Fibroblast of gingiva (primary cell): ENCODE measurements at regions not wholly inside any gene's neighbourhood (a gene's known extent, or its start where the extent isn't known, plus 50 kb on each side); places are given as distances from the start of the nearest gene placed in this dataset.

Experiments used
- DNase-seq: peaks from one replicate; pipeline ENCODE4 v3.0.0-alpha.2; 2011; ENCODE audit warnings: low read depth

DNA sequence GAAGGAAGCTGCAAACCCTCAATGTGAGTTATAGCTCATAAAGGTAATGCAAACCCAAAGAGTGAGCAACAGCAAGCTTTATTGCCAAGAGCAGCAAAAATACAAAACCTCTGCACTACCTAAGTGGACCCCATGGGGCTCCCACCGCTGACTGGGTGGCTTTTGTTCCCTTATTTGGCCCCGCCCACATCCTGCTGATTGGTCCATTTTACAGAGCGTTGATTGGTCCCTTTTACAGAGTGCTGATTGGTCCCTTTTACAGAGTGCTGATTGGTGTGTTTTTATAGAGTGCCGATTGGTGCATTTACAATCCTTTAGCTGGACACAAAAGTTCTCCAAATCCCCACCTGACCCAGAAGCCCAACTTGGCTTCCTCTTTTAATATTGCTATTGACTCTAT, 154.5 kb upstream of the NSMCE3 start:
- no peak for DNase-seq

- no peak for DNase-seq
Observed at GRCh38 chr15:29422606-29423005, 153.0 kb upstream of the NSMCE3 start.

DNA sequence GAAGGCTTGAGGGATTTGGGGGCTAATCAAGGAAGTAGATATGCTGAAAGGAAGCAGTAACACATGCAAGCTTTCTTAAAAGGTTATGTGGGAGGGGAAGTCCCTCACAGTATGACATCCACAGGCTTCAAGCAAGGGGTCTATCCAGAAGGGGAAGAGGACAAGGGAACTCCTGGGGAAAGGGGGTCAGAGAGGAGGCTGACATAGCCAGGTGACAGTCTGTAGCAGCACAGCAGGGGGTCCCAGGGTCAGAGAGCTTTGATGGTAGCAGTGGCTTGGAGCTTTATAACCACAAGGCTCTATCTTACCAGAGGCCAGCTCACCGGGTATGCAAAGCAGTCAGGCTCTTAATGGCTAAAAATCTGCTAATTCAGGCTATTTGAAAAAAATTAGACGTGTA, 150.6 kb upstream of the NSMCE3 start:
- DNase-seq = no peak

- no peak for DNase-seq
Observed at GRCh38 chr15:29418931-29419330, 149.3 kb upstream of the NSMCE3 start.

GRCh38 chr15:29418178-29418577, 148.6 kb upstream of the NSMCE3 start:
- no peak for DNase-seq

DNA sequence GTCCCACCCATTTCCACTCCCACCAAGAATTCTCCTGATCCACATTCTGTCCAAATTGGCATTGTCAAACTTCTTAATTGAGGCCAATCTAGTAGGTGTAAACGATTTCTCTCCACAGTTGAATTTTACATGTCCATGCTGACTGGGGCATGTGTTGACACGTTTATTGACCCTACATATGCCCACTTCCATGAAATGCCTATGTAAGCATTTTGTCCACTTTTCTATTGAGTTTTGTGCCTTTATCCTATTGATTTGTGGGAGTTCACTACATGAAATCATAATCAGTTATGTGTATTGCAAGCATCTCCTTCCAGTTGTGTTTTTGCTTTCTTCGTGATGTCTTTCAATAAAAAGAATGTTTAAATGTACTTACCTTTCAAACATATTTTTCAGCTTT, 141.7 kb upstream of the NSMCE3 start:
- DNase-seq = no peak

DNA sequence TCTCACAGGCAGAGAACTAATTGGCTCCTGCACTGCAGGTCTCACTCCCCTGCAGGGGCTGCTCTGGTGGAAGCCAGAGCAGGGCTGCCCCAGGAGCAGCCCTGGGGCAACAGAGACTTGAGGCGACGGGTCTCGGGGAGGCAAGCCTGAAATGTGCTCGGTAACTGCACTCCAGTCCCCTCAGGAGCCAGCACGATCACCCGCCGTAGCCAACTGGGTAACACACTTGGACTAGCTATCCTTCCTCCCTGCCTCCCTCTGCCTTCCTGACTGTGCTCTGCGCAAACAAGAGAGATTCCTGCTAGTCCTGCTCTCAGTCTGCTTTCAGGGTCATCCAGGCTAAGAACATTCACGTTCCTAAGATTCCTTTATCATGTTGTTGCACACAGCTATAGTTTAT, 140.7 kb upstream of the NSMCE3 start:
- no peak for DNase-seq

GRCh38 chr15:29409890-29410289, 140.3 kb upstream of the NSMCE3 start:
- DNase-seq = no peak

GRCh38 chr15:29405564-29405963, 135.9 kb upstream of the NSMCE3 start:
- no peak for DNase-seq

GRCh38 chr15:29403772-29404171, 134.2 kb upstream of the NSMCE3 start:
- DNase-seq = no peak

DNA sequence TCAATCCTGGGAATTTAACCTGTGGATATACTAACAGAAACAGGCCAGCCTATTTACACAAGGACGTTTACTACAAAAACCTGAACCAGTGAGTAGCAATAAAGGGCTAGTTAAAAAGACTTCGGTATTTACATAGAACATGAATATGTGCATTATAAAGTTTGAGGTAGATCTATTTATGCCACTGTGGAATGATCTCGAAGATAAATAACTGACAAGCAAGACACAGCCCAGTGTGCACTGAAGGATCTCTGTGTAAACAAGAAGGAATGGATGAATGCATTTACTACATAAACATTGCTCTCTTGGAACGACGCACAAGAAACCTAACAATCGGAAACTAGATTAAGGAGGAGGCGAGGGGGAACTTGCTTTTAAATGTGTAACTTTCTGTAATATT, 132.0 kb upstream of the NSMCE3 start:
- no peak for DNase-seq

GRCh38 chr15:29400701-29401100, 131.1 kb upstream of the NSMCE3 start:
- DNase-seq = no peak

GRCh38 chr15:29398907-29399306, 129.3 kb upstream of the NSMCE3 start:
- DNase-seq = no peak

- no peak for DNase-seq
Observed at GRCh38 chr15:29396176-29396811, 126.7 kb upstream of the NSMCE3 start.

- no peak for DNase-seq
Observed at GRCh38 chr15:29393443-29393842, 123.8 kb upstream of the NSMCE3 start.

- DNase-seq = no peak
Observed at GRCh38 chr15:29392358-29392757, 122.7 kb upstream of the NSMCE3 start.

- no peak for DNase-seq
Observed at GRCh38 chr15:29390051-29390450, 120.4 kb upstream of the NSMCE3 start.

DNA sequence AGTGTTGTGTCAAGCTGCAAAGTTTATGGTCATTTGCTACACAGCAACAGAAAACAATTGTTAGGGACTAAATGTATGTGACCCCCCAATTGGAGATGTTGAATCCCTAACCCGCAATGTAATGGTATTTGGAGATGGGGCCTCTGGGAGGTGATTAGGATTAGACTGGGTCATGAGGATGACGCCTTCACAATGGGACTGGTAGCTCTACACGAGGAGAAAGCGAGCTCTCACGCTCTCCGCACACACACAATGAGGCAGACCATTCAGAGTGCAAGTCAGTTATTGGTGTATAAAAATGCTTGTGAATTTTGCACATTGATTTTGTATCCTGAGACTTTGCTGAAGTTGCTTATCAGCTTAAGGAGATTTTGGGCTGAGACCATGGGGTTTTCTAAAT, 116.9 kb upstream of the NSMCE3 start:
- DNase-seq = no peak

DNA sequence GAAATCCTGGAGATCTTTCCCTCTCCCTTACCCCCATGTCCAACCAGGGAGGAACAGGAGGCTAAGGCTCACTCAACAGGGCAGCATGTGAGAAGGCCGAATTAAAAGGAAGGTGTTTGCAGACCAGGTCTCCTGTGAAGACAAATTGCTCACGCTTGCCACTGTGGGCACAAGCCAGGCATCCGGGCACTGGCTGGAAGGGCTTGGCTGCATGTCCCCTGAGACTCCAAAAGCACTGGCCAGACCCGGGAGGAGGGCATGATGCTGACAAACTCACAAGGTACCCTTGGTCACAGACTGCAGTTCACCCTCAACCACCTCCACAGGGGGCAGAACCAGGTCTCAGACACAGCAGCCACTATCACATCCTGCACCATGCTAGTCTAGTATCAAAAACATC, 113.7 kb upstream of the NSMCE3 start:
- DNase-seq = no peak

GRCh38 chr15:29382862-29383261, 113.2 kb upstream of the NSMCE3 start:
- no peak for DNase-seq

DNA sequence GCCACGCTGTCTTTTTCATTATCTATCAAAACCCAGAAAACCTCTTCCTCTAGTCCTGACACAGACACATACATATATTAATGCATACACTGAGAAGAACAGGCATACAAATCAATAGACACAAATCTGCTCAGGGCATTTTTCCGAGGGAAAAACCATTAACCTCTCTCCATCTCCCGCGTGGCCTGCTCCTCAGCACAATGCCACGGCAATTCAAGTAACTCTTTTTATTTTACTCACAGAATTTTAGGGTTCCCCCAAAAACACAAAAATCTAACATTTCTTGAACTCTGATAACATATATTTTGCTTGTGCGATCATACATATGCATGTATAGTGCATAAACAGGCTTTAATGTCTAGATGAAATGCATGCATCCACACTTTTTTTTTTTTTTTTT, 110.8 kb upstream of the NSMCE3 start:
- DNase-seq = no peak

DNA sequence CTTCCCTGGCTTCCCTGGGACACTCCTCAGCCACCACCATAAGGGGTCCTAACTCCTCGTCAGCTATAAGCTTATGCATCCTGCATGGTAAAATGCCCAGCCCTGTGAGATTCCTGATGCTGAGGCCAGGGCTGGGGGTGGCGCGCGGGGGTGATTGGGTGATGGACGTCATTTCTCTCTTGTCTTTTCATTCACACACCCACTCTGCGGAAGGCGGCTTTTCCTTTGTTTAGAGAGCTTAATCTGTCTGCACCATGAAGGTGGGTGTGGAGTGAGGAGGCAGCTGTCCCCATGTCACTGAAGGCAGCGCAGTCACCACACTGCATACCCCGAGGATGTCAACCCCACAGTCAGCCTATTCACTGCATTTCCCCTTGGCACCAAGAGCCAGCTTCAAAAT, 110.0 kb upstream of the NSMCE3 start:
- no peak for DNase-seq

- no peak for DNase-seq
Observed at GRCh38 chr15:29377161-29377560, 107.5 kb upstream of the NSMCE3 start.

- DNase-seq = no peak
Observed at GRCh38 chr15:29376590-29376989, 107.0 kb upstream of the NSMCE3 start.

- no peak for DNase-seq
Observed at GRCh38 chr15:29369261-29369660, 99.6 kb upstream of the NSMCE3 start.
